ENCODE measurements at regions not wholly inside any gene's neighbourhood (a gene's known extent, or its start where the extent isn't known, plus 50 kb on each side); places are given as distances from the start of the nearest gene placed in this dataset.

- Mint-ChIP-seq H3K27me3 (no peaks in the 10 kb centered on the region), H3K27ac (no peak overlapping the region), H3K36me3 (ENCODE audit: low read depth) (no peaks in the 10 kb centered on the region), H3K4me1 (no peaks in the 10 kb centered on the region), H3K4me3 (no peak overlapping the region), H3K9me3 (no peaks in the 10 kb centered on the region)
- no peak for DNase-seq
- no peak for ATAC-seq
Observed at GRCh38 chr1:81466961-81467360, 333.8 kb upstream of the ADGRL2 start.

DNA sequence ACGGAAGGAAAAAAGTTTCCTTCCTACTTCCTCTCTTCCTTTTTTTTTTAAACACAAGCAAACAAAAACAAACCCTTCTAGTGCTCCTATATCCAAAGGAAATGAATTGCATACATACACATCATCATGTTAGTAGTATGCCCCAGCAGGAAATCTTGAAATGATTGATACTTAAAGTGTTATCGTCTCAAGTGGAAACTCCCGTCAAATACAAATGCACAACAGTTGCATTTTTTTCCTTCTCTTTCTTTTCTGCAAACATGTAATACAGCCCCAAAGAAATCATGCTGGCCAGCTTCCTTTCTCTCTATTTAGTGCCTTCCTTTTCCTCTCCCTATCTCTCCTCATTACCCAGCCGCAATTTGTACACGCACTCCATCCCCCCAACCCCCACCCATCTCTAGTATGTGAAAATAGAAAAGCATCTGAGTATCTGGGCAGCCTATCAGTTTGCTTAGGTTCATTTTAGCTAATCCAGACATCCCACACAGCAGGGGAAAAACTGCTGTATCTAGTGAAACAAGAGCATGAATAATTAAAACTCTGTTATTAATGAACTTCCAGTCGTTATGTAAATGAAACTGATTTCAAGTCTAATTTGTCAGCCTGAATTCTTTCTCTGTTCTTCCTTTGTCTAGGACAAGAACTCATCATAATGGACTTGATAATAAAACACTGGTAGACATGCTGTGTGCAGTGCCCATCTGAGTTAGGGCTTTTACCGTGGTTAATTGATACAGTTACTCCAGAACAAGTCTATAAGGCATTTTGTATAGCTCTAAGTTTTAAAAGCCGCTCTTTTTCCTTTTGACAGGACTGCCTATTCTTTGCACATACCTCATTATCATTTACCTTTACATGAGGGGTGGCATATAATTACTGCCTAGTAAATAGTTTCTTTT, 336.5 kb upstream of the ADGRL2 start:
- Mint-ChIP-seq H3K27ac (no peak overlapping the region), H3K9me3 (no peaks in the 10 kb centered on the region), H3K27me3 (no peaks in the 10 kb centered on the region), H3K4me1 (no peaks in the 10 kb centered on the region), H3K4me3 (no peak overlapping the region), H3K36me3 (ENCODE audit: low read depth) (no peaks in the 10 kb centered on the region)
- DNase-seq: no peak
- no peak for ATAC-seq

- H3K27me3 Mint-ChIP-seq: no peaks in the 10 kb centered on the region
- H3K4me1 Mint-ChIP-seq: no peaks in the 10 kb centered on the region
- no peak overlapping the region for H3K27ac Mint-ChIP-seq
- no peaks in the 10 kb centered on the region for H3K36me3 Mint-ChIP-seq (ENCODE audit: low read depth)
- H3K9me3 Mint-ChIP-seq: no peaks in the 10 kb centered on the region
- H3K4me3 Mint-ChIP-seq: no peak overlapping the region
- ATAC-seq (no peak), DNase-seq (no peak)
Observed at GRCh38 chr1:81459043-81459442, 341.7 kb upstream of the ADGRL2 start.

DNA sequence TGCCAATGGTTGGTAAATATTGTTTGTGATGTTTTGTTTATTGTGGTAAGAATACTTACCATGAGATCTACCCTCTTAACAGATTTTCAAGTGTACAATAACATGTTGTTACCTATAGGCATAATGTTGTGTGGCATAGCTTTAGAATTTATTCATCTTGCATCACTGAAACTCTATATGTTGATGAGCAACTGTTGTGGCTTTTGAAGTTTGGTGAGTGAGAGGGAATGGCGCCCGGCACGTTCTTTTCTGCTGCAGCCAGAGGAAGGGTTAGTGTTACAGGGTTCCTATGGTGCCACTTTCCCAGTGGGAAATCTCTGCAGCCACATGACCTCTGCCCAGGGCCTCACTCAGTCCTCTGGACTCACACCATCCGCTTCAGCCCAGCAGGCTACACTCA, 342.5 kb upstream of the ADGRL2 start:
- no peaks in the 10 kb centered on the region for H3K27me3 Mint-ChIP-seq
- H3K36me3 Mint-ChIP-seq (ENCODE audit: low read depth): no peaks in the 10 kb centered on the region
- no peak overlapping the region for H3K27ac Mint-ChIP-seq
- no peak overlapping the region for H3K4me3 Mint-ChIP-seq
- ATAC-seq (no peak), DNase-seq (no peak)
- H3K9me3 Mint-ChIP-seq: no peaks in the 10 kb centered on the region
- no peaks in the 10 kb centered on the region for H3K4me1 Mint-ChIP-seq

- H3K27me3 Mint-ChIP-seq: no peaks in the 10 kb centered on the region
- H3K4me3 Mint-ChIP-seq: no peak overlapping the region
- no peak overlapping the region for H3K27ac Mint-ChIP-seq
- H3K9me3 Mint-ChIP-seq: peaks cover 3% of the 10 kb centered on the region
- H3K4me1 Mint-ChIP-seq: no peaks in the 10 kb centered on the region
- H3K36me3 Mint-ChIP-seq (ENCODE audit: low read depth): no peaks in the 10 kb centered on the region
- DNase-seq: no peak
- ATAC-seq: no peak
Observed at GRCh38 chr1:81455481-81455880, 345.3 kb upstream of the ADGRL2 start.

GRCh38 chr1:81453971-81454370, 346.8 kb upstream of the ADGRL2 start:
- Mint-ChIP-seq H3K4me1 (no peaks in the 10 kb centered on the region), H3K27me3 (no peaks in the 10 kb centered on the region), H3K4me3 (no peak overlapping the region), H3K9me3 (peaks cover 3% of the 10 kb centered on the region), H3K27ac (no peak overlapping the region), H3K36me3 (ENCODE audit: low read depth) (no peaks in the 10 kb centered on the region)
- ATAC-seq (no peak), DNase-seq (no peak)

GRCh38 chr1:81453367-81453703, 347.4 kb upstream of the ADGRL2 start:
- Mint-ChIP-seq H3K9me3 (peaks cover 3% of the 10 kb centered on the region), H3K27ac (no peak overlapping the region), H3K36me3 (ENCODE audit: low read depth) (no peaks in the 10 kb centered on the region), H3K4me3 (no peak overlapping the region), H3K27me3 (no peaks in the 10 kb centered on the region), H3K4me1 (no peaks in the 10 kb centered on the region)
- no peak for ATAC-seq
- no peak for DNase-seq

- Mint-ChIP-seq H3K27ac (no peak overlapping the region), H3K36me3 (ENCODE audit: low read depth) (no peaks in the 10 kb centered on the region), H3K9me3 (peaks cover 3% of the 10 kb centered on the region), H3K4me3 (no peak overlapping the region), H3K4me1 (no peaks in the 10 kb centered on the region), H3K27me3 (no peaks in the 10 kb centered on the region)
- DNase-seq: no peak
- ATAC-seq: no peak
Observed at GRCh38 chr1:81452693-81453366, 347.9 kb upstream of the ADGRL2 start.

DNA sequence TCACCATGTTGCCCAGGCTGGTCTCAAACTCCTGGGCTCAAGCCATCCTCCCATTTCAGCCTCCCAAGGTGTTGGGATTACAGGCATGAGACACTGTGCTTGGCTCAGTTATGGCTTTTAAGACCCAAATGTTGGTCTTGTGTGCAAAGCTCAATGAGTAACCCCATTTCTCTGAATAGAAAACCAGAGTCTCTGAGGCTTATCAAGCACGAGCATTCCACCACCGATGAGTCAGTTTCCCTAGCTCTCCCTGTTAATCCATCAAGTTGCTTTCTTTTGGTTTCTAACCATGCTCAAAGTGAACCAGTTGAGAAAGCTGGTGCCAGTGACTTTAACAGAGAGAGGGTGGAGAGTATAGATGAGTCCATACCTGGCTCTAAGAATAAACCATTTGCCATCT, 350.9 kb upstream of the ADGRL2 start:
- ATAC-seq: no peak
- H3K27ac Mint-ChIP-seq: no peak overlapping the region

GRCh38 chr1:81446000-81446669, 354.6 kb upstream of the ADGRL2 start:
- no peak for ATAC-seq
- Mint-ChIP-seq H3K4me3 (no peak overlapping the region), H3K36me3 (ENCODE audit: low read depth) (no peaks in the 10 kb centered on the region)

More for the DNA sequence above, 350.9 kb upstream of the ADGRL2 start:
- Mint-ChIP-seq H3K4me3 (no peak overlapping the region), H3K36me3 (ENCODE audit: low read depth) (no peaks in the 10 kb centered on the region), H3K9me3 (peaks cover 3% of the 10 kb centered on the region), H3K4me1 (no peaks in the 10 kb centered on the region), H3K27me3 (no peaks in the 10 kb centered on the region)
- DNase-seq: no peak

DNA sequence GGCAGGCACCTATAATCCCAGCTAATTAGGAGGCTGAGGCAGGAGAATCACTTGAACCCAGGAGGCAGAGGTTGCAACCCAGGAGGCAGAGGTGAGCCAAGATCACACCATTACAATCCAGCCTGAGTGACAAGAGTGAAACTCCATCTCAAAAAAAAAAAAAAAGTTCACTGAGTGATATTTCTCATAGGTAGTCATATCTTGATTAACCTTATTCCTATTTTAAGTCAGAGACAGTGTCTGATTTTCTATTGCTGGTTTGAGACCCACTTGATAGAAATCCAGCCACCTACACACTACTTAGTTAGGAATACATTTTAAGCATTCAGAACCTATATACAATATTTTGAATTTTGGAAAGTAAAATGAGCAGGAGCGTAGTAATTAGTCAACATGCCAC, 357.4 kb upstream of the ADGRL2 start:
- Mint-ChIP-seq H3K9me3 (no peaks in the 10 kb centered on the region), H3K4me1 (no peaks in the 10 kb centered on the region), H3K36me3 (ENCODE audit: low read depth) (no peaks in the 10 kb centered on the region), H3K4me3 (no peak overlapping the region), H3K27me3 (no peaks in the 10 kb centered on the region), H3K27ac (no peak overlapping the region)
- DNase-seq: no peak
- no peak for ATAC-seq

More at GRCh38 chr1:81446000-81446669, 354.6 kb upstream of the ADGRL2 start:
- Mint-ChIP-seq H3K27me3 (no peaks in the 10 kb centered on the region), H3K27ac (no peak overlapping the region), H3K4me1 (no peaks in the 10 kb centered on the region), H3K9me3 (no peaks in the 10 kb centered on the region)
- DNase-seq: no peak

GRCh38 chr1:81439046-81439823, 361.5 kb upstream of the ADGRL2 start:
- no peaks in the 10 kb centered on the region for H3K27me3 Mint-ChIP-seq

DNA sequence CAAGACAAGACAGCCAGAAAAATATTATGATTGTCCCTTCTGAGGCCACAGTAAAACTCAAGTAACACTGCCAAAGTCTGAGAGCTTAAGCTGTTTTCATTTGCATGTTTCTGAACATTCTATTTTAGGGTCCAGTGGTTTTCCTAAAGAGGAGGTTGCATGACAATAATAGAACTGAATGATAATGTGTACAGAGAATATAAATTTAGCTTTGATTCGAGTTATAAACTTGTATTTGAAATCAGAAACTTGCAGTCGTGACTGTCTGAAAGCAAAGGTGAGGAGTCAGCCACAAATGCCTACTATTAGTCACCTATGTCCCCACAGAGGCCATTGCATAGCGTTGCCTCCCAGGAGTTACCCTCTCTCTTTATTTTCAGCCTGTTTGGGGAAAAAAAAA, 363.1 kb upstream of the ADGRL2 start:
- no peak overlapping the region for H3K4me3 Mint-ChIP-seq
- H3K27ac Mint-ChIP-seq: no peak overlapping the region
- no peak for ATAC-seq
- no peaks in the 10 kb centered on the region for H3K4me1 Mint-ChIP-seq
- no peaks in the 10 kb centered on the region for H3K27me3 Mint-ChIP-seq
- H3K36me3 Mint-ChIP-seq (ENCODE audit: low read depth): no peaks in the 10 kb centered on the region
- H3K9me3 Mint-ChIP-seq: no peaks in the 10 kb centered on the region
- no peak for DNase-seq

More at GRCh38 chr1:81439046-81439823, 361.5 kb upstream of the ADGRL2 start:
- DNase-seq (no peak), ATAC-seq (no peak)
- Mint-ChIP-seq H3K4me3 (no peak overlapping the region), H3K36me3 (ENCODE audit: low read depth) (no peaks in the 10 kb centered on the region), H3K9me3 (no peaks in the 10 kb centered on the region), H3K27ac (no peak overlapping the region), H3K4me1 (no peaks in the 10 kb centered on the region)

DNA sequence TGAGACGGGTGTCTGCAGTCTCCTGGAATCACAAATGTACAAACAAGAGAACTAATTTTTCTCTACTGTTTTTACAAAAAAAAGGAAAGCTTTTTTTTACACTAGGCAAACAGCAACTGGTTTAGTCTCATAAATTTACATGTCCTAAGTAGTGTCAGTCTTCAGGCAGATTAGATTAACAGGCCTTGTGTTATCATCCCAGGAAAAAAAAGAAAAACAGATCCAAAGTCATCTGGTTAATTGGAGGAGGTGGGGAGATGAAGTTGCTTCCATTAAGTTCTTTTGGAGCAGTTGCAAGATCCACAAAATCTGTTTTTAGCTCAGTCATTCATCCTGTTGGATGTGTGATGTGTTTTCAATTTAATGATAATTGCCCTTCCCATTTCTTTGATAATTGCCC, 363.5 kb upstream of the ADGRL2 start:
- Mint-ChIP-seq H3K27ac (no peak overlapping the region), H3K27me3 (no peaks in the 10 kb centered on the region), H3K4me1 (no peaks in the 10 kb centered on the region), H3K4me3 (no peak overlapping the region), H3K9me3 (no peaks in the 10 kb centered on the region), H3K36me3 (ENCODE audit: low read depth) (no peaks in the 10 kb centered on the region)
- ATAC-seq: no peak
- no peak for DNase-seq
